ENCODE measurements at regions not wholly inside any gene's neighbourhood (a gene's known extent, or its start where the extent isn't known, plus 50 kb on each side); places are given as distances from the start of the nearest gene placed in this dataset.

DNA sequence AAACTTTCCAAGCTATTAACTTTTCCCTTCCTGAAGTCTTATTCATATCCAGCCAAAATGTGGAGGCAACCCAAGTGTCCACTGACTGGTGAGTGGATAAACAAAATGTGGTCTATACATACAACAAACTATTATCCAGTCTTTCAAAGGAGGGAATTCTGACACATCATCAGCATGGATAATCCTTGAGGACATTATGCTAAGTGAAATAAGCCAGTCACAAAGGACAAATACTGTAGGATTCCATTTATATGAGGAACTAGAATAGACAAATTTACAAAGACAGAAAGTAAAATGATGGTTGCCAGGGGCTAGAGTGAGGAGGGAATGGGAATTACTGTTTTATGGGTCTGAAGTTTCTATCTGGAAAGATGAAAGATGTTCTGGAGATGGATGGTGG is 178.7 kb upstream of the PITX2 start:
- Histone ChIP-seq H3K4me3 (ENCODE audit: low read depth in 1 of 2, low read length in 2 of 2) (no peak overlapping the region), H2AFZ (ENCODE audit: low read depth, low read length) (no peak overlapping the region), H4K20me1 (ENCODE audit: insufficient read depth, low read length) (no peaks in the 10 kb centered on the region), H3K27ac (ENCODE audit: low read length) (no peak overlapping the region), H3K4me1 (ENCODE audit: insufficient read depth, low read length) (no peaks in the 10 kb centered on the region), H3K4me2 (ENCODE audit: insufficient read depth, low read length) (no peak overlapping the region), H3K36me3 (ENCODE audit: insufficient read depth, low read length) (no peaks in the 10 kb centered on the region), H3K27me3 (ENCODE audit: insufficient read depth, low read length, poor library complexity) (peaks cover 6% of the 10 kb centered on the region), H3K79me2 (ENCODE audit: insufficient read depth, low read length) (no peaks in the 10 kb centered on the region), H3K9ac (ENCODE audit: low read depth, low read length) (no peak overlapping the region), H3K9me3 (ENCODE audit: insufficient read depth, low read length, severe bottlenecking) (no peaks in the 10 kb centered on the region)
- TF ChIP-seq, protein P1, sequence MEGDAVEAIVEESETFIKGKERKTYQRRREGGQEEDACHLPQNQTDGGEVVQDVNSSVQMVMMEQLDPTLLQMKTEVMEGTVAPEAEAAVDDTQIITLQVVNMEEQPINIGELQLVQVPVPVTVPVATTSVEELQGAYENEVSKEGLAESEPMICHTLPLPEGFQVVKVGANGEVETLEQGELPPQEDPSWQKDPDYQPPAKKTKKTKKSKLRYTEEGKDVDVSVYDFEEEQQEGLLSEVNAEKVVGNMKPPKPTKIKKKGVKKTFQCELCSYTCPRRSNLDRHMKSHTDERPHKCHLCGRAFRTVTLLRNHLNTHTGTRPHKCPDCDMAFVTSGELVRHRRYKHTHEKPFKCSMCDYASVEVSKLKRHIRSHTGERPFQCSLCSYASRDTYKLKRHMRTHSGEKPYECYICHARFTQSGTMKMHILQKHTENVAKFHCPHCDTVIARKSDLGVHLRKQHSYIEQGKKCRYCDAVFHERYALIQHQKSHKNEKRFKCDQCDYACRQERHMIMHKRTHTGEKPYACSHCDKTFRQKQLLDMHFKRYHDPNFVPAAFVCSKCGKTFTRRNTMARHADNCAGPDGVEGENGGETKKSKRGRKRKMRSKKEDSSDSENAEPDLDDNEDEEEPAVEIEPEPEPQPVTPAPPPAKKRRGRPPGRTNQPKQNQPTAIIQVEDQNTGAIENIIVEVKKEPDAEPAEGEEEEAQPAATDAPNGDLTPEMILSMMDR (IDR thresholded peaks at IDR 0.05; ENCODE audit: borderline replicate concordance, extremely low read depth, low read length, poor library complexity, severe bottlenecking): no peak
- no peak for TF ChIP-seq EZH2 (IDR thresholded peaks at IDR 0.05; ENCODE audit: borderline replicate concordance, low read depth, low read length, severe bottlenecking)
- DNase-seq (no peak), ATAC-seq (ENCODE audit: insufficient read depth, low read depth) (no peak)

DNA sequence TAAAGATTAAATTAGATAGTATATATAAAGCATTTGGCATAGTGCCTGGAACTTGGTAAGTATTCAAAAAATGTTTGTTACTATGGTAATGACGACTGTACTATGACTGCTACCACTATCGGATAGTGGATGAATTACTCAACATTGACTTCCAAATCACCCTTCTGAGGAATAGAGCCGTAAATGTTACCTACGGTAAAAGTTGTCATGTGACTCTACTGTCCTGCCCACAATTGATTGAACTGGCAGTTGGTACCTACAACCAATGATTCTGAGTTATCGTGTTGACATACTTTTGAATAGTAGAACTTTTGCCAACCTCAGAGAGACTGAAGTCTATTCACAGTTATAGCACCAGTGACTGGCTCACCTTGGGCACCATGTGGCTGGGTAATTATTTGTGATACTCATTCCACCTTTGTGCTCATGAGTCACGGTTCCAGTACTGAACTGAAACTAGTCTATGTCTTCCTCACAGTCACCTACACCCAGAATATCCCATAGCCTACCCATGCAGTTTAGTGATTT is 185.5 kb upstream of the PITX2 start:
- no peaks in the 10 kb centered on the region for H3K4me1 ChIP-seq (ENCODE audit: insufficient read depth, low read length)
- H3K4me3 ChIP-seq (ENCODE audit: low read depth in 1 of 2, low read length in 2 of 2): no peak overlapping the region
- H3K27ac ChIP-seq (ENCODE audit: low read length): no peak overlapping the region
- DNase-seq (no peak), ATAC-seq (ENCODE audit: insufficient read depth, low read depth) (no peak)
- no peaks in the 10 kb centered on the region for H3K27me3 ChIP-seq (ENCODE audit: insufficient read depth, low read length, poor library complexity)
- no peak overlapping the region for H2AFZ ChIP-seq (ENCODE audit: low read depth, low read length)
- no peak overlapping the region for H3K9ac ChIP-seq (ENCODE audit: low read depth, low read length)
- no peaks in the 10 kb centered on the region for H3K36me3 ChIP-seq (ENCODE audit: insufficient read depth, low read length)
- H4K20me1 ChIP-seq (ENCODE audit: insufficient read depth, low read length): no peaks in the 10 kb centered on the region
- no peak overlapping the region for H3K4me2 ChIP-seq (ENCODE audit: insufficient read depth, low read length)
- peaks cover 3% of the 10 kb centered on the region for H3K9me3 ChIP-seq (ENCODE audit: insufficient read depth, low read length, severe bottlenecking)
- no peak for TF ChIP-seq EZH2 (IDR thresholded peaks at IDR 0.05; ENCODE audit: borderline replicate concordance, low read depth, low read length, severe bottlenecking)
- TF ChIP-seq, protein P1 (IDR thresholded peaks at IDR 0.05; ENCODE audit: borderline replicate concordance, extremely low read depth, low read length, poor library complexity, severe bottlenecking): no peak
- H3K79me2 ChIP-seq (ENCODE audit: insufficient read depth, low read length): no peaks in the 10 kb centered on the region

DNA sequence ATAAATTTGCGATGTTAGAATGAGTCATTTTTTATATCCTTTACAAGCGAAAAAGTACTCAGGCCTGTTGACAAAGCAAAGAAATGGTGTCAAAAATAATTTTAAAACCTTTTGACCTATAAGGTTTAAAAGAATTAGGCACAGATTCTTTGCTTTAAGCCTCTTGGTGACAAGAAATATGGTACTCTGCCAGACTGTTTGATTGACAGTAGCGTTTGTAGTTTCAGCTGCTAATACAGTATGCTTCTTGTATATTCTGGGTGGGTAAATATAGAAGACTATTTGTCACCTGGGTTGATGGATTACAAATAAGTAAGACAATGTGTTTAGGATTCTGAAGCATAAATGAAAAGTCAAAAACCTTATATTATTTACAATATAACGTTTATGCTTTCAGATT is 193.1 kb upstream of the PITX2 start:
- no peak overlapping the region for H3K4me3 ChIP-seq (ENCODE audit: low read depth in 1 of 2, low read length in 2 of 2)
- H4K20me1 ChIP-seq (ENCODE audit: insufficient read depth, low read length): no peaks in the 10 kb centered on the region
- DNase-seq (no peak), ATAC-seq (ENCODE audit: insufficient read depth, low read depth) (no peak)
- H3K9me3 ChIP-seq (ENCODE audit: insufficient read depth, low read length, severe bottlenecking): no peaks in the 10 kb centered on the region
- H3K4me1 ChIP-seq (ENCODE audit: insufficient read depth, low read length): no peaks in the 10 kb centered on the region
- no peak overlapping the region for H3K9ac ChIP-seq (ENCODE audit: low read depth, low read length)
- peaks cover 14% of the 10 kb centered on the region for H3K27me3 ChIP-seq (ENCODE audit: insufficient read depth, low read length, poor library complexity)
- H3K27ac ChIP-seq (ENCODE audit: low read length): no peak overlapping the region
- H3K4me2 ChIP-seq (ENCODE audit: insufficient read depth, low read length): no peak overlapping the region
- no peaks in the 10 kb centered on the region for H3K79me2 ChIP-seq (ENCODE audit: insufficient read depth, low read length)
- no peak for TF ChIP-seq EZH2 (IDR thresholded peaks at IDR 0.05; ENCODE audit: borderline replicate concordance, low read depth, low read length, severe bottlenecking)
- TF ChIP-seq, protein P1 (IDR thresholded peaks at IDR 0.05; ENCODE audit: borderline replicate concordance, extremely low read depth, low read length, poor library complexity, severe bottlenecking): no peak
- H2AFZ ChIP-seq (ENCODE audit: low read depth, low read length): no peak overlapping the region
- H3K36me3 ChIP-seq (ENCODE audit: insufficient read depth, low read length): no peaks in the 10 kb centered on the region

DNA sequence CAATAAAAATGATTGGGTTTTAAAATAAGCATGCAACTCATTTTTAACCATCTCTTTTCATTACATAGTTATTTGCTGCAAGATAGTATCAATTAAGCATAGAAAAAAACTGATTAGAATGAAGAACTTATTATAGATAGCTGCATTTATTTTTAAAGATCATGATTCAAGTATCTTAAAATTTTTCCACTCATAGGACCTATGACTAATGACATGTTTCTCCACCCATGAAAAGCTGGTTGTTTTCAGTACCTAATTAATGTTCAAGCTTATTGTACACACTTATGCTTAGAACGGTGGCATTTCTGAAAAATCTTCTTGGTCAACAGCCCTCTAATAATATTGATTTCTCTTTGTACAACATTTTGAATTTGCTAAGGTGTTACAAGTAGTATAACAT is 193.5 kb upstream of the PITX2 start:
- TF ChIP-seq, protein P1 (IDR thresholded peaks at IDR 0.05; ENCODE audit: borderline replicate concordance, extremely low read depth, low read length, poor library complexity, severe bottlenecking): no peak
- no peak for TF ChIP-seq EZH2 (IDR thresholded peaks at IDR 0.05; ENCODE audit: borderline replicate concordance, low read depth, low read length, severe bottlenecking)
- ATAC-seq (ENCODE audit: insufficient read depth, low read depth) (no peak), DNase-seq (no peak)
- Histone ChIP-seq H2AFZ (ENCODE audit: low read depth, low read length) (no peak overlapping the region), H3K9me3 (ENCODE audit: insufficient read depth, low read length, severe bottlenecking) (no peaks in the 10 kb centered on the region), H3K36me3 (ENCODE audit: insufficient read depth, low read length) (no peaks in the 10 kb centered on the region), H4K20me1 (ENCODE audit: insufficient read depth, low read length) (no peaks in the 10 kb centered on the region), H3K4me2 (ENCODE audit: insufficient read depth, low read length) (no peak overlapping the region), H3K4me3 (ENCODE audit: low read depth in 1 of 2, low read length in 2 of 2) (no peak overlapping the region), H3K27ac (ENCODE audit: low read length) (no peak overlapping the region), H3K27me3 (ENCODE audit: insufficient read depth, low read length, poor library complexity) (peaks cover 15% of the 10 kb centered on the region), H3K79me2 (ENCODE audit: insufficient read depth, low read length) (no peaks in the 10 kb centered on the region), H3K9ac (ENCODE audit: low read depth, low read length) (no peak overlapping the region), H3K4me1 (ENCODE audit: insufficient read depth, low read length) (no peaks in the 10 kb centered on the region)

All from DND-41 (cell line).